CD14-positive monocyte (primary cell): ENCODE measurements at regions not wholly inside any gene's neighbourhood (a gene's known extent, or its start where the extent isn't known, plus 50 kb on each side); places are given as distances from the start of the nearest gene placed in this dataset.

Source experiments
- DNase-seq, 3 donors: peaks; one replicate each; pipeline ENCODE4 v3.0.0-alpha.2; 2011 to 2022
- H2AFZ ChIP-seq: 2 replicates; pipeline ENCODE4 v1.6.0; 2012; ENCODE audit warnings: mild to moderate bottlenecking, low read depth, low read length, inconsistent platforms; ENCODE audit not compliant: insufficient read depth, poor library complexity, severe bottlenecking
- H3K27ac ChIP-seq, 2 donors: 1 replicate in 1 of 2; 2 replicates in 1 of 2; pipeline ENCODE4 v1.5.1; 2012 to 2013; ENCODE audit warnings: low read length in 2 of 2, control low read depth in 1 of 2, inconsistent platforms in 1 of 2, low read depth in 1 of 2, mild to moderate bottlenecking in 1 of 2
- H3K27me3 ChIP-seq, 2 donors: one replicate each; pipeline versions ENCODE4 v1.6.0 to v1.6.1; 2011 to 2013; ENCODE audit warnings: low read length in 2 of 2; ENCODE audit not compliant: control insufficient read depth in 2 of 2, insufficient read depth in 2 of 2
- H3K36me3 ChIP-seq, 2 donors: replicated peaks in 1 of 2; 1 replicate in 1 of 2; 2 replicates in 1 of 2; pipeline versions ENCODE4 v1.5.1 to v1.6.1; 2012 to 2013; ENCODE audit warnings: low read length in 2 of 2, control low read depth in 1 of 2, inconsistent platforms in 1 of 2, mild to moderate bottlenecking in 1 of 2; ENCODE audit not compliant: insufficient read depth in 2 of 2, control insufficient read depth in 1 of 2
- H3K4me1 ChIP-seq, 2 donors: 1 replicate in 1 of 2; 2 replicates in 1 of 2; pipeline versions ENCODE4 v1.5.1 to v1.6.1; 2012 to 2013; ENCODE audit warnings: low read length in 2 of 2, control low read depth in 1 of 2, inconsistent platforms in 1 of 2, mild to moderate bottlenecking in 1 of 2, moderate library complexity in 1 of 2; ENCODE audit not compliant: insufficient read depth in 2 of 2, control insufficient read depth in 1 of 2
- H3K4me2 ChIP-seq: replicated peaks from 2 replicates; pipeline ENCODE3; 2012; ENCODE audit warnings: low read length, moderate library complexity, mild to moderate bottlenecking; ENCODE audit not compliant: poor library complexity, severe bottlenecking; ENCODE audit errors: extremely low read depth
- H3K4me3 ChIP-seq, 3 experiments: fragments of 200-600 bp in 1 of 3; sonication (generic) in 1 of 3; replicated peaks in 1 of 3; 1 replicate in 2 of 3; 2 replicates in 1 of 3; pipeline ENCODE4 v1.5.1; 2011 to 2013; ENCODE audit warnings: low read length in 3 of 3, mild to moderate bottlenecking in 3 of 3, control low read depth in 2 of 3, low read depth in 2 of 3, inconsistent platforms in 1 of 3, moderate library complexity in 1 of 3
- H3K79me2 ChIP-seq: 2 replicates; pipeline ENCODE4 v1.6.0; 2012; ENCODE audit warnings: mild to moderate bottlenecking, control low read depth, inconsistent platforms, low read length, moderate library complexity; ENCODE audit not compliant: insufficient read depth
- H3K9ac ChIP-seq: 2 replicates; pipeline ENCODE4 v1.6.0; 2017; ENCODE audit warnings: low read length, mild to moderate bottlenecking; ENCODE audit not compliant: insufficient read depth, poor library complexity, severe bottlenecking
- H3K9me3 ChIP-seq, 2 donors: replicated peaks in 1 of 2; 1 replicate in 1 of 2; 2 replicates in 1 of 2; pipeline versions ENCODE4 v1.5.1 to v1.6.1; 2012 to 2013; ENCODE audit warnings: low read length in 2 of 2, control low read depth in 1 of 2; ENCODE audit not compliant: control insufficient read depth in 1 of 2, insufficient read depth in 1 of 2
- H4K20me1 ChIP-seq: 2 replicates; pipeline ENCODE4 v1.6.0; 2012; ENCODE audit warnings: mild to moderate bottlenecking, low read length, control low read depth, moderate library complexity; ENCODE audit not compliant: insufficient read depth
- H3K27ac Mint-ChIP-seq, 7 donors: one replicate each; pipeline ENCODE4 v1.8.0; 2020; ENCODE audit warnings: mild to moderate bottlenecking in 7 of 7, mixed read lengths in 7 of 7, moderate library complexity in 6 of 7, inconsistent platforms in 2 of 7
- H3K27me3 Mint-ChIP-seq, 3 donors: one replicate each; pipeline ENCODE4 v1.8.0; 2021 to 2022; ENCODE audit warnings: low read depth in 3 of 3, mild to moderate bottlenecking in 3 of 3, mixed read lengths in 3 of 3, moderate library complexity in 3 of 3, inconsistent platforms in 1 of 3
- H3K36me3 Mint-ChIP-seq, 2 donors: one replicate each; pipeline ENCODE4 v1.8.0; 2020; ENCODE audit warnings: mixed read lengths in 2 of 2, inconsistent platforms in 1 of 2, mild to moderate bottlenecking in 1 of 2
- H3K4me1 Mint-ChIP-seq: one replicate; pipeline ENCODE4 v1.8.0; 2020; ENCODE audit warnings: mild to moderate bottlenecking, mixed read lengths
- H3K4me3 Mint-ChIP-seq, 2 donors: one replicate each; pipeline ENCODE4 v1.8.0; 2020; ENCODE audit warnings: mild to moderate bottlenecking in 2 of 2, mixed read lengths in 2 of 2, moderate library complexity in 1 of 2
- H3K9me3 Mint-ChIP-seq, 7 donors: one replicate each; pipeline ENCODE4 v1.8.0; 2020 to 2022; ENCODE audit warnings: mixed read lengths in 7 of 7, mild to moderate bottlenecking in 6 of 7, moderate library complexity in 6 of 7, inconsistent platforms in 2 of 7
- CTCF ChIP-seq: fragments of 200-600 bp; IDR thresholded peaks from one replicate; pipeline ENCODE4 v1.8.0; 2022; ENCODE audit warnings: antibody characterized with exemption, mild to moderate bottlenecking
- WGBS: methylation state at CpG from one replicate; pipeline ENCODE4 v1.1.5; 2013; ENCODE audit warnings: missing lambda C conversion rate; ENCODE audit not compliant: insufficient coverage; 5-methylcytosine and 5-hydroxymethylcytosine counted together
- intact Hi-C, 2 donors: fragments of 100-400 bp; cut with micrococcal nuclease; formaldehyde crosslinking; loops; one replicate each; pipeline versions ENCODE4 v1.15.0 to v1.15.1; 2023

- intact Hi-C loops = no loop called here
- Histone ChIP-seq H4K20me1 (no peaks in the 10 kb centered on the region), H3K79me2 (no peaks in the 10 kb centered on the region), H3K36me3 (no peaks in the 10 kb centered on the region), H3K4me3 (no peak overlapping the region), H3K9me3 (peaks cover 17 to 23% of the 10 kb centered on the region in 2 donors), H2AFZ (no peak overlapping the region), H3K4me2 (no peak overlapping the region), H3K9ac (no peak overlapping the region), H3K27ac (no peak overlapping the region), H3K27me3 (no peaks in the 10 kb centered on the region), H3K4me1 (no peaks in the 10 kb centered on the region)
- no CpG with 5 or more reads among the region's 2 CpGs for WGBS
- DNase-seq = no peak
- no peak for TF ChIP-seq CTCF
- Mint-ChIP-seq H3K9me3 (peaks cover 0 to 21% (median 3%) of the 10 kb centered on the region in 7 donors), H3K4me3 (no peak overlapping the region), H3K36me3 (no peaks in the 10 kb centered on the region), H3K27me3 (peaks cover 0 to 1% (median 0%) of the 10 kb centered on the region in 3 donors), H3K27ac (peak overlapping the region in 1 of 7 donors; percentile 20), H3K4me1 (no peaks in the 10 kb centered on the region)
These were observed 394.9 kb upstream of the EPHA3 start for GRCh38 chr3:88712552-88712951.

GRCh38 chr3:88713233-88713691, 394.2 kb upstream of the EPHA3 start:
- H3K9ac ChIP-seq = no peak overlapping the region
- H3K9me3 Mint-ChIP-seq = peaks cover 0 to 21% (median 3%) of the 10 kb centered on the region in 7 donors

More at GRCh38 chr3:88713233-88713691, 394.2 kb upstream of the EPHA3 start:
- DNase-seq = no peak
- 89% methylated on average over 2 of the region's 2 CpGs for WGBS
- Histone ChIP-seq H3K79me2 (no peaks in the 10 kb centered on the region), H3K4me3 (no peak overlapping the region), H2AFZ (no peak overlapping the region), H3K9me3 (peaks cover 17 to 23% of the 10 kb centered on the region in 2 donors), H3K27ac (no peak overlapping the region), H3K36me3 (no peaks in the 10 kb centered on the region), H4K20me1 (no peaks in the 10 kb centered on the region), H3K4me1 (no peaks in the 10 kb centered on the region), H3K27me3 (no peaks in the 10 kb centered on the region), H3K4me2 (no peak overlapping the region)
- Mint-ChIP-seq H3K27me3 (peaks cover 0 to 1% (median 0%) of the 10 kb centered on the region in 3 donors), H3K4me1 (no peaks in the 10 kb centered on the region), H3K4me3 (no peak overlapping the region), H3K27ac (no peak overlapping the region), H3K36me3 (no peaks in the 10 kb centered on the region)
- intact Hi-C loops = no loop called here
- no peak for TF ChIP-seq CTCF
